H1 (cell line): ENCODE measurements at regions not wholly inside any gene's neighbourhood (a gene's known extent, or its start where the extent isn't known, plus 50 kb on each side); places are given as distances from the start of the nearest gene placed in this dataset.
"Not testable (repeated sequence)": the region's sequence is repeated elsewhere in the genome, so short reads cannot be mapped to it uniquely, and the experiment has no call there.

Experiments
- CTCF ChIA-PET: fragments of 300-600 bp; sonication (Branson Sonifier 250); formaldehyde crosslinking; loops from one replicate; lab custom pipeline; 2021; ENCODE audit not compliant: partially characterized antibody; lab: Charles Lee
- POLR2A ChIA-PET: fragments of 300-600 bp; sonication (Branson Sonifier 250); formaldehyde crosslinking; loops from one replicate; lab custom pipeline; 2021; ENCODE audit warnings: inconsistent platforms; ENCODE audit not compliant: partially characterized antibody; lab: Charles Lee
- DNase-seq, 2 experiments: peaks; one replicate each; pipeline versions ENCODE4 v3.0.0 to v3.0.0-alpha.2; 2010 to 2022; ENCODE audit warnings: low spot score in 2 of 2, low read depth in 1 of 2, mixed read lengths in 1 of 2
- FAIRE-seq: peaks from 2 replicates; lab custom pipeline; 2011; peaks lifted over from hg19 to GRCh38; lab: Jason Lieb, UNC
- H2AFZ ChIP-seq: 2 replicates; pipeline ENCODE4 v1.8.1; 2012; ENCODE audit warnings: low read length, inconsistent platforms
- H2AK5ac ChIP-seq: 2 replicates; pipeline ENCODE4 v1.6.1; 2013; ENCODE audit warnings: low read depth, low read length
- H2BK120ac ChIP-seq: replicated peaks from 2 replicates; pipeline ENCODE3; 2013; ENCODE audit warnings: low read depth, low read length, inconsistent platforms
- H2BK12ac ChIP-seq: 2 replicates; pipeline ENCODE4 v1.6.1; 2013; ENCODE audit warnings: low read depth, low read length
- H2BK15ac ChIP-seq: 2 replicates; pipeline ENCODE4 v1.6.1; 2013; ENCODE audit warnings: low read length
- H2BK20ac ChIP-seq: 2 replicates; pipeline ENCODE4 v1.6.1; 2013; ENCODE audit warnings: low read length
- H2BK5ac ChIP-seq: 2 replicates; pipeline ENCODE4 v1.6.1; 2013; ENCODE audit warnings: low read depth, low read length
- H3K14ac ChIP-seq: 2 replicates; pipeline ENCODE4 v1.6.1; 2013; ENCODE audit warnings: inconsistent platforms; ENCODE audit not compliant: insufficient read length
- H3K18ac ChIP-seq: 2 replicates; pipeline ENCODE4 v1.6.1; 2013; ENCODE audit warnings: low read length; ENCODE audit errors: extremely low read depth
- H3K23ac ChIP-seq: 2 replicates; pipeline ENCODE4 v1.6.1; 2013; ENCODE audit warnings: inconsistent platforms; ENCODE audit not compliant: insufficient read length
- H3K23me2 ChIP-seq: 2 replicates; pipeline ENCODE4 v1.6.1; 2013; ENCODE audit warnings: low read depth, low read length
- H3K27ac ChIP-seq: 2 replicates; pipeline ENCODE4 v1.6.1; 2011; ENCODE audit warnings: low read depth, low read length, inconsistent platforms
- H3K27me3 ChIP-seq, 4 experiments: replicated peaks in 1 of 4; 1 replicate in 1 of 4; 2 replicates in 3 of 4; pipeline versions ENCODE4 v1.6.1 to v1.8.1; 2011 to 2013; ENCODE audit warnings: low read length in 3 of 4, mild to moderate bottlenecking in 3 of 4, inconsistent platforms in 2 of 4, mixed read lengths in 2 of 4, moderate library complexity in 1 of 4; ENCODE audit not compliant: control insufficient read depth in 3 of 4, insufficient read depth in 3 of 4; ENCODE audit errors: extremely low read depth in 1 of 4
- H3K36me3 ChIP-seq, 4 experiments: 2 replicates each; pipeline versions ENCODE4 v1.6.1 to v1.8.1; 2011 to 2013; ENCODE audit warnings: mild to moderate bottlenecking in 4 of 4, low read length in 3 of 4, moderate library complexity in 2 of 4, control low read depth in 1 of 4, inconsistent platforms in 1 of 4; ENCODE audit not compliant: insufficient read depth in 4 of 4, control insufficient read depth in 2 of 4
- H3K4ac ChIP-seq: replicated peaks from 2 replicates; pipeline ENCODE3; 2013; ENCODE audit warnings: low read length, low read depth, mixed read lengths, inconsistent platforms; ENCODE audit not compliant: insufficient read length
- H3K4me1 ChIP-seq, 4 experiments: replicated peaks in 1 of 4; 1 replicate in 1 of 4; 2 replicates in 3 of 4; pipeline versions ENCODE4 v1.6.1 to v1.8.1; 2011 to 2013; ENCODE audit warnings: low read length in 3 of 4, inconsistent platforms in 2 of 4, mixed read lengths in 1 of 4; ENCODE audit not compliant: insufficient read depth in 4 of 4, control insufficient read depth in 3 of 4
- H3K4me2 ChIP-seq, 2 experiments: 2 replicates each; pipeline versions ENCODE4 v1.6.1 to v1.8.1; 2011 to 2013; ENCODE audit warnings: low read depth in 2 of 2, low read length in 2 of 2, control low read depth in 1 of 2, inconsistent platforms in 1 of 2, mild to moderate bottlenecking in 1 of 2; ENCODE audit not compliant: insufficient read depth in 1 of 2
- H3K4me3 ChIP-seq, 4 experiments: fragments of 200-600, 300-600 bp in 1 of 4; sonication (generic), shearing (Covaris generic), sonication (Bioruptor Twin) in 1 of 4; 2 replicates each; pipeline versions ENCODE4 v1.5.1 to v1.8.1; 2011 to 2016; ENCODE audit warnings: low read length in 4 of 4, low read depth in 3 of 4, control low read depth in 2 of 4, inconsistent platforms in 2 of 4, mild to moderate bottlenecking in 2 of 4, mixed read lengths in 1 of 4, moderate library complexity in 1 of 4; ENCODE audit not compliant: insufficient read depth in 2 of 4; ENCODE audit errors: extremely low read depth in 1 of 4
- H3K56ac ChIP-seq: replicated peaks from 2 replicates; pipeline ENCODE3; 2013; ENCODE audit warnings: low read depth, mild to moderate bottlenecking, mixed read lengths, low read length, inconsistent platforms; ENCODE audit not compliant: insufficient read length
- H3K79me1 ChIP-seq: 2 replicates; pipeline ENCODE4 v1.6.1; 2013; ENCODE audit warnings: low read depth, low read length, control low read depth
- H3K79me2 ChIP-seq, 2 experiments: 2 replicates each; pipeline versions ENCODE4 v1.6.1 to v1.8.1; 2012 to 2013; ENCODE audit warnings: low read length in 2 of 2, mild to moderate bottlenecking in 2 of 2, inconsistent platforms in 1 of 2; ENCODE audit not compliant: insufficient read depth in 2 of 2, control insufficient read depth in 1 of 2
- H3K9ac ChIP-seq, 4 experiments: replicated peaks in 1 of 4; 1 replicate in 1 of 4; 2 replicates in 3 of 4; pipeline versions ENCODE4 v1.6.1 to v1.8.1; 2011 to 2013; ENCODE audit warnings: low read depth in 3 of 4, low read length in 3 of 4, control low read depth in 2 of 4, mild to moderate bottlenecking in 2 of 4, moderate library complexity in 2 of 4, inconsistent platforms in 1 of 4; ENCODE audit errors: extremely low read depth in 1 of 4
- H3K9me3 ChIP-seq, 2 experiments: 2 replicates each; pipeline versions ENCODE4 v1.6.1 to v1.8.1; 2012 to 2013; ENCODE audit warnings: mild to moderate bottlenecking in 2 of 2, moderate library complexity in 2 of 2, control low read depth in 1 of 2, inconsistent platforms in 1 of 2, low read depth in 1 of 2, low read length in 1 of 2, mixed read lengths in 1 of 2; ENCODE audit not compliant: insufficient read depth in 2 of 2
- H4K20me1 ChIP-seq, 2 experiments: replicated peaks in 1 of 2; 2 replicates each; pipeline versions ENCODE3 to v1.8.1; 2011 to 2013; ENCODE audit warnings: inconsistent platforms in 2 of 2, low read length in 2 of 2, mild to moderate bottlenecking in 1 of 2; ENCODE audit not compliant: insufficient read depth in 2 of 2, control insufficient read depth in 1 of 2
- H4K5ac ChIP-seq: 2 replicates; pipeline ENCODE4 v1.6.1; 2013; ENCODE audit warnings: low read length, low read depth, mixed read lengths, inconsistent platforms; ENCODE audit not compliant: insufficient read length
- H4K8ac ChIP-seq: 2 replicates; pipeline ENCODE4 v1.8.0; 2013; ENCODE audit warnings: mild to moderate bottlenecking, moderate library complexity, low read length, inconsistent platforms; ENCODE audit not compliant: insufficient read depth; ENCODE audit errors: extremely low read depth
- H4K91ac ChIP-seq: replicated peaks from 2 replicates; pipeline ENCODE3; 2013; ENCODE audit warnings: low read length, mixed read lengths, inconsistent platforms; ENCODE audit not compliant: insufficient read length
- WGBS, 2 experiments: shearing (Covaris generic) in 1 of 2; methylation state at CpG; one replicate each; pipeline versions ENCODE4 v1.1.6 to v1.1.7; 2013 to 2015; ENCODE audit warnings: low lambda C conversion rate in 2 of 2, mixed read lengths in 2 of 2, inconsistent platforms in 1 of 2, low coverage in 1 of 2, missing lambda C conversion rate in 1 of 2; ENCODE audit not compliant: insufficient replicate concordance in 2 of 2, insufficient coverage in 1 of 2, insufficient read length in 1 of 2; ENCODE audit errors: extremely low coverage in 1 of 2, missing lambda C conversion rate in 1 of 2; 5-methylcytosine and 5-hydroxymethylcytosine counted together

- H3K27ac ChIP-seq, H2BK12ac ChIP-seq, H2BK20ac ChIP-seq, H3K18ac ChIP-seq, H3K4me2 ChIP-seq, H4K8ac ChIP-seq, H3K9ac ChIP-seq, H3K56ac ChIP-seq, H2BK15ac ChIP-seq, H3K14ac ChIP-seq, H3K23ac ChIP-seq, H2BK5ac ChIP-seq, POLR2A ChIA-PET, H3K79me2 ChIP-seq, CTCF ChIA-PET, DNase-seq, H4K5ac ChIP-seq, H3K79me1 ChIP-seq, H4K91ac ChIP-seq, H3K4me1 ChIP-seq, H3K9me3 ChIP-seq, H2AK5ac ChIP-seq, H4K20me1 ChIP-seq, H2BK120ac ChIP-seq, H2AFZ ChIP-seq, H3K4ac ChIP-seq, H3K23me2 ChIP-seq, H3K4me3 ChIP-seq, H3K36me3 ChIP-seq, H3K27me3 ChIP-seq: not testable (repeated sequence)
- 87% methylated on average over 3 of the region's 3 CpGs; no CpG with 5 or more reads in 1 of the 2 experiments for WGBS, 2 experiments
- FAIRE-seq, result peak; percentile 19
Observed at GRCh38 chr5:20943183-20943971, 955.4 kb upstream of the CDH18 start.

- H2AFZ ChIP-seq, H3K27me3 ChIP-seq, H4K5ac ChIP-seq, H3K14ac ChIP-seq, POLR2A ChIA-PET, H3K4me1 ChIP-seq, H3K9ac ChIP-seq, H3K18ac ChIP-seq, H4K20me1 ChIP-seq, H4K8ac ChIP-seq, H3K4me3 ChIP-seq, H3K9me3 ChIP-seq, H2BK5ac ChIP-seq, H3K4ac ChIP-seq, H3K36me3 ChIP-seq, H2BK12ac ChIP-seq, FAIRE-seq, H3K79me2 ChIP-seq, H2BK20ac ChIP-seq, H3K27ac ChIP-seq, H3K23ac ChIP-seq, H3K23me2 ChIP-seq, H3K4me2 ChIP-seq, H2AK5ac ChIP-seq, H3K56ac ChIP-seq, H4K91ac ChIP-seq, H2BK15ac ChIP-seq, H2BK120ac ChIP-seq, H3K79me1 ChIP-seq, DNase-seq, CTCF ChIA-PET: not testable (repeated sequence)
- 87% methylated on average over 4 of the region's 4 CpGs; no CpG with 5 or more reads in 1 of the 2 experiments for WGBS, 2 experiments
Observed at GRCh38 chr5:20942603-20943002, 954.6 kb upstream of the CDH18 start.
